SK-N-SH treated with all-trans-retinoic acid at 6 μM for 48 hours (cell line): ENCODE measurements at regions not wholly inside any gene's neighbourhood (a gene's known extent, or its start where the extent isn't known, plus 50 kb on each side); places are given as distances from the start of the nearest gene placed in this dataset.

Experiments
- ATAC-seq: fragments of 200-7000 bp; cut with Tn5 transposase; 3 replicates; pipeline ENCODE4 v1.9.1; 2020; ENCODE audit warnings: mild to moderate bottlenecking, moderate library complexity
- ARNTL ChIP-seq: fragments of 450-650 bp; formaldehyde crosslinking; IDR thresholded peaks from 2 replicates; pipeline ENCODE4 v1.5.0; 2020; ENCODE audit warnings: low read depth, mild to moderate bottlenecking, moderate library complexity, borderline replicate concordance
- BACH2 ChIP-seq: fragments of 250-450 bp; sonication (Bioruptor Pico); IDR thresholded peaks from 2 replicates; pipeline ENCODE4 v1.9.0; 2021; ENCODE audit warnings: mild to moderate bottlenecking, borderline replicate concordance
- CSDC2 ChIP-seq: fragments of 250-450 bp; sonication (Bioruptor Pico); IDR thresholded peaks from 2 replicates; pipeline ENCODE4 v1.5.0; 2020; ENCODE audit warnings: mild to moderate bottlenecking, moderate library complexity
- ESRRG ChIP-seq: fragments of 250-450 bp; sonication (Bioruptor Pico); IDR thresholded peaks from 2 replicates; pipeline ENCODE4 v1.6.1; 2021; ENCODE audit warnings: mild to moderate bottlenecking
- ISL1 ChIP-seq: fragments of 250-450 bp; sonication (Bioruptor Pico); IDR thresholded peaks from 2 replicates; pipeline ENCODE4 v2.1.2; 2022; ENCODE audit warnings: mild to moderate bottlenecking, moderate library complexity
- OSR1 ChIP-seq: fragments of 250-450 bp; sonication (Bioruptor Pico); IDR thresholded peaks from 2 replicates; pipeline ENCODE4 v1.8.0; 2022; ENCODE audit warnings: moderate library complexity, mild to moderate bottlenecking, inconsistent platforms
- PPARA ChIP-seq: fragments of 250-450 bp; sonication (Bioruptor Pico); IDR thresholded peaks from 2 replicates; pipeline ENCODE4 v1.5.0; 2020; ENCODE audit warnings: mild to moderate bottlenecking, borderline replicate concordance
- RARB ChIP-seq: fragments of 250-450 bp; sonication (Bioruptor Pico); IDR thresholded peaks from 2 replicates; pipeline ENCODE4 v1.8.0; 2021; ENCODE audit warnings: mild to moderate bottlenecking, moderate library complexity
- SNAI2 ChIP-seq: fragments of 250-450 bp; sonication (Bioruptor Pico); IDR thresholded peaks from 2 replicates; pipeline ENCODE4 v1.5.0; 2020; ENCODE audit warnings: mild to moderate bottlenecking, moderate library complexity
- TCF4 ChIP-seq: fragments of 250-450 bp; sonication (Bioruptor Pico); IDR thresholded peaks from 2 replicates; pipeline ENCODE4 v1.8.0; 2021; ENCODE audit warnings: mild to moderate bottlenecking, moderate library complexity, borderline replicate concordance
- TOX ChIP-seq: fragments of 250-450 bp; sonication (Bioruptor Pico); IDR thresholded peaks from 2 replicates; pipeline ENCODE4 v1.8.0; 2021; ENCODE audit warnings: mild to moderate bottlenecking, moderate library complexity, borderline replicate concordance
- ZFP3 ChIP-seq: fragments of 250-450 bp; sonication (Bioruptor Pico); IDR thresholded peaks from 2 replicates; pipeline ENCODE4 v1.5.0; 2020; ENCODE audit warnings: mild to moderate bottlenecking, moderate library complexity
- ZFP30 ChIP-seq: fragments of 450-650 bp; formaldehyde crosslinking; IDR thresholded peaks from 2 replicates; pipeline ENCODE4 v1.5.0; 2022; ENCODE audit warnings: mild to moderate bottlenecking, moderate library complexity
- ZNF565 ChIP-seq: fragments of 450-650 bp; formaldehyde crosslinking; conservative IDR thresholded peaks from 2 replicates; pipeline ENCODE4 v1.5.0; 2020; ENCODE audit warnings: low read depth, mild to moderate bottlenecking, moderate library complexity
- ZNF70 ChIP-seq: fragments of 450-650 bp; formaldehyde crosslinking; IDR thresholded peaks from 2 replicates; pipeline ENCODE4 v1.5.0; 2020; ENCODE audit warnings: mild to moderate bottlenecking, moderate library complexity
- ZNF8 ChIP-seq: fragments of 450-650 bp; formaldehyde crosslinking; IDR thresholded peaks from 2 replicates; pipeline ENCODE4 v1.5.0; 2020; ENCODE audit warnings: mild to moderate bottlenecking, moderate library complexity
- TF ChIP-seq, protein P1 (sequence below): fragments of 250-450 bp; sonication (Bioruptor Pico); IDR thresholded peaks from 2 replicates; pipeline ENCODE4 v1.5.1; 2020; ENCODE audit warnings: low read depth, mild to moderate bottlenecking, moderate library complexity
- TF ChIP-seq, protein P2 (sequence below): fragments of 250-450 bp; sonication (Bioruptor Pico); IDR thresholded peaks from 2 replicates; pipeline ENCODE4 v1.5.1; 2021; ENCODE audit warnings: mild to moderate bottlenecking, moderate library complexity
- TF ChIP-seq, protein P3 (sequence below): fragments of 250-450 bp; sonication (Bioruptor Pico); IDR thresholded peaks from 2 replicates; pipeline ENCODE4 v1.8.0; 2021; ENCODE audit warnings: low read depth, mild to moderate bottlenecking, moderate library complexity, borderline replicate concordance
- TF ChIP-seq, protein P4 (sequence below): fragments of 250-450 bp; sonication (Bioruptor Pico); IDR thresholded peaks from 2 replicates; pipeline ENCODE4 v1.5.0; 2020; ENCODE audit warnings: mild to moderate bottlenecking, moderate library complexity
- TF ChIP-seq, protein P5 (sequence below): fragments of 250-450 bp; sonication (Bioruptor Pico); IDR thresholded peaks from 2 replicates; pipeline ENCODE4 v1.8.0; 2020; ENCODE audit warnings: mild to moderate bottlenecking, moderate library complexity, borderline replicate concordance

DNA sequence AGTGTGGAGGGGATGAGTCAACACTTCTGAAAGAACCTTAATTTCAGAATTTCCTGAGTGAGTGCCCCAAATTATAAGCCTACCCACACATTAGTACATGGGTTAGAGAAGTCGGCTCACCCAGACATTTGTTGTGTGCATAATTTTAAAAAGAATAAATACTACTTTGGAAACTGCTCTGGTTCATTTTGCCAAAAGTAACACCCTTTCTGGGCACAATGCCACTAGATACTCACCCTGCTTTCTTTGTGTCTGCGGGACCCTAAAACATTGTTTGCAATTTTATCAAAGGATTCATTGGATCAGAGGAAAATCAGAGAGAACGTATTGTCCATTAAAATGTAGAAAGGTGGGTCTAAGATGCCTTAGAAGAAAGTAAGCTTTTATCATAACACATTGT lies 245.5 kb upstream of the NRP1 start:
- no peak for ATAC-seq
- TF ChIP-seq, protein P1, sequence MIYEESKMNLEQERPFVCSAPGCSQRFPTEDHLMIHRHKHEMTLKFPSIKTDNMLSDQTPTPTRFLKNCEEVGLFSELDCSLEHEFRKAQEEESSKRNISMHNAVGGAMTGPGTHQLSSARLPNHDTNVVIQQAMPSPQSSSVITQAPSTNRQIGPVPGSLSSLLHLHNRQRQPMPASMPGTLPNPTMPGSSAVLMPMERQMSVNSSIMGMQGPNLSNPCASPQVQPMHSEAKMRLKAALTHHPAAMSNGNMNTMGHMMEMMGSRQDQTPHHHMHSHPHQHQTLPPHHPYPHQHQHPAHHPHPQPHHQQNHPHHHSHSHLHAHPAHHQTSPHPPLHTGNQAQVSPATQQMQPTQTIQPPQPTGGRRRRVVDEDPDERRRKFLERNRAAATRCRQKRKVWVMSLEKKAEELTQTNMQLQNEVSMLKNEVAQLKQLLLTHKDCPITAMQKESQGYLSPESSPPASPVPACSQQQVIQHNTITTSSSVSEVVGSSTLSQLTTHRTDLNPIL (CRISPR knock-in tag): no peak
- TF ChIP-seq ESRRG (no peak), ISL1 (no peak), ZFP30 (CRISPR knock-in tag) (no peak), ZNF70 (CRISPR knock-in tag) (no peak), RARB (CRISPR knock-in tag) (no peak), CSDC2 (no peak), ZNF8 (CRISPR knock-in tag) (no peak), ZNF565 (CRISPR knock-in tag) (no peak), TOX (CRISPR knock-in tag) (no peak), ZFP3 (no peak), PPARA (CRISPR knock-in tag) (no peak), BACH2 (CRISPR knock-in tag) (no peak)
- TF ChIP-seq, protein P2, sequence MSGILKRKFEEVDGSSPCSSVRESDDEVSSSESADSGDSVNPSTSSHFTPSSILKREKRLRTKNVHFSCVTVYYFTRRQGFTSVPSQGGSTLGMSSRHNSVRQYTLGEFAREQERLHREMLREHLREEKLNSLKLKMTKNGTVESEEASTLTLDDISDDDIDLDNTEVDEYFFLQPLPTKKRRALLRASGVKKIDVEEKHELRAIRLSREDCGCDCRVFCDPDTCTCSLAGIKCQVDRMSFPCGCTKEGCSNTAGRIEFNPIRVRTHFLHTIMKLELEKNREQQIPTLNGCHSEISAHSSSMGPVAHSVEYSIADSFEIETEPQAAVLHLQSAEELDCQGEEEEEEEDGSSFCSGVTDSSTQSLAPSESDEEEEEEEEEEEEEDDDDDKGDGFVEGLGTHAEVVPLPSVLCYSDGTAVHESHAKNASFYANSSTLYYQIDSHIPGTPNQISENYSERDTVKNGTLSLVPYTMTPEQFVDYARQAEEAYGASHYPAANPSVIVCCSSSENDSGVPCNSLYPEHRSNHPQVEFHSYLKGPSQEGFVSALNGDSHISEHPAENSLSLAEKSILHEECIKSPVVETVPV: no peak
- TF ChIP-seq, protein P3, sequence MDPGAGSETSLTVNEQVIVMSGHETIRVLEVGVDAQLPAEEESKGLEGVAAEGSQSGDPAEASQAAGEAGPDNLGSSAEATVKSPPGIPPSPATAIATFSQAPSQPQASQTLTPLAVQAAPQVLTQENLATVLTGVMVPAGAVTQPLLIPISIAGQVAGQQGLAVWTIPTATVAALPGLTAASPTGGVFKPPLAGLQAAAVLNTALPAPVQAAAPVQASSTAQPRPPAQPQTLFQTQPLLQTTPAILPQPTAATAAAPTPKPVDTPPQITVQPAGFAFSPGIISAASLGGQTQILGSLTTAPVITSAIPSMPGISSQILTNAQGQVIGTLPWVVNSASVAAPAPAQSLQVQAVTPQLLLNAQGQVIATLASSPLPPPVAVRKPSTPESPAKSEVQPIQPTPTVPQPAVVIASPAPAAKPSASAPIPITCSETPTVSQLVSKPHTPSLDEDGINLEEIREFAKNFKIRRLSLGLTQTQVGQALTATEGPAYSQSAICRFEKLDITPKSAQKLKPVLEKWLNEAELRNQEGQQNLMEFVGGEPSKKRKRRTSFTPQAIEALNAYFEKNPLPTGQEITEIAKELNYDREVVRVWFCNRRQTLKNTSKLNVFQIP (CRISPR knock-in tag): no peak
- TF ChIP-seq, protein P4, sequence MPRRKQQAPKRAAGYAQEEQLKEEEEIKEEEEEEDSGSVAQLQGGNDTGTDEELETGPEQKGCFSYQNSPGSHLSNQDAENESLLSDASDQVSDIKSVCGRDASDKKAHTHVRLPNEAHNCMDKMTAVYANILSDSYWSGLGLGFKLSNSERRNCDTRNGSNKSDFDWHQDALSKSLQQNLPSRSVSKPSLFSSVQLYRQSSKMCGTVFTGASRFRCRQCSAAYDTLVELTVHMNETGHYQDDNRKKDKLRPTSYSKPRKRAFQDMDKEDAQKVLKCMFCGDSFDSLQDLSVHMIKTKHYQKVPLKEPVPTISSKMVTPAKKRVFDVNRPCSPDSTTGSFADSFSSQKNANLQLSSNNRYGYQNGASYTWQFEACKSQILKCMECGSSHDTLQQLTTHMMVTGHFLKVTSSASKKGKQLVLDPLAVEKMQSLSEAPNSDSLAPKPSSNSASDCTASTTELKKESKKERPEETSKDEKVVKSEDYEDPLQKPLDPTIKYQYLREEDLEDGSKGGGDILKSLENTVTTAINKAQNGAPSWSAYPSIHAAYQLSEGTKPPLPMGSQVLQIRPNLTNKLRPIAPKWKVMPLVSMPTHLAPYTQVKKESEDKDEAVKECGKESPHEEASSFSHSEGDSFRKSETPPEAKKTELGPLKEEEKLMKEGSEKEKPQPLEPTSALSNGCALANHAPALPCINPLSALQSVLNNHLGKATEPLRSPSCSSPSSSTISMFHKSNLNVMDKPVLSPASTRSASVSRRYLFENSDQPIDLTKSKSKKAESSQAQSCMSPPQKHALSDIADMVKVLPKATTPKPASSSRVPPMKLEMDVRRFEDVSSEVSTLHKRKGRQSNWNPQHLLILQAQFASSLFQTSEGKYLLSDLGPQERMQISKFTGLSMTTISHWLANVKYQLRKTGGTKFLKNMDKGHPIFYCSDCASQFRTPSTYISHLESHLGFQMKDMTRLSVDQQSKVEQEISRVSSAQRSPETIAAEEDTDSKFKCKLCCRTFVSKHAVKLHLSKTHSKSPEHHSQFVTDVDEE (CRISPR knock-in tag): no peak

DNA sequence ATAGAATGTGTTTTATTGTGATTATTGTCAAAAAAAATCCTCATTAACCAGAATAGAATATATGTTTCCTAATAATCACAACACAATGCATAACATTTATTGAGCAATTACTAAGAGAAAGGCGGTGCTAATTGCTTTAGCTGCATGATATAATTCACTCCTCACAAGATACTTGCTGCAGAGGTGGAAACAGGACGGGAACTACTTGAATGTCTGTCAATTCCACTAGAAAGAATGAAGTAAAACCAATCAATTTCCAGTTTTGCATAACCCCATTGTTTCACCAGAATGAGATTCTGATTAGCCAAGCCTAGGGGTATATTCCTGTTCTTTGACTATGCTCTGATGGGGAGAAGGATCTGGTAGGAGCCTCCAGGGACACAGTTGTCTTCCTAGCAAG lies 239.1 kb upstream of the NRP1 start:
- TF ChIP-seq, protein P1 (CRISPR knock-in tag): no peak
- TF ChIP-seq ZNF70 (CRISPR knock-in tag) (no peak), ZFP30 (CRISPR knock-in tag) (no peak), SNAI2 (no peak), ZNF8 (CRISPR knock-in tag) (no peak), BACH2 (CRISPR knock-in tag) (no peak), ZNF565 (CRISPR knock-in tag) (no peak), ARNTL (CRISPR knock-in tag) (no peak), PPARA (CRISPR knock-in tag) (no peak), OSR1 (CRISPR knock-in tag) (no peak), ZFP3 (no peak), TCF4 (CRISPR knock-in tag) (no peak)
- TF ChIP-seq, protein P5, sequence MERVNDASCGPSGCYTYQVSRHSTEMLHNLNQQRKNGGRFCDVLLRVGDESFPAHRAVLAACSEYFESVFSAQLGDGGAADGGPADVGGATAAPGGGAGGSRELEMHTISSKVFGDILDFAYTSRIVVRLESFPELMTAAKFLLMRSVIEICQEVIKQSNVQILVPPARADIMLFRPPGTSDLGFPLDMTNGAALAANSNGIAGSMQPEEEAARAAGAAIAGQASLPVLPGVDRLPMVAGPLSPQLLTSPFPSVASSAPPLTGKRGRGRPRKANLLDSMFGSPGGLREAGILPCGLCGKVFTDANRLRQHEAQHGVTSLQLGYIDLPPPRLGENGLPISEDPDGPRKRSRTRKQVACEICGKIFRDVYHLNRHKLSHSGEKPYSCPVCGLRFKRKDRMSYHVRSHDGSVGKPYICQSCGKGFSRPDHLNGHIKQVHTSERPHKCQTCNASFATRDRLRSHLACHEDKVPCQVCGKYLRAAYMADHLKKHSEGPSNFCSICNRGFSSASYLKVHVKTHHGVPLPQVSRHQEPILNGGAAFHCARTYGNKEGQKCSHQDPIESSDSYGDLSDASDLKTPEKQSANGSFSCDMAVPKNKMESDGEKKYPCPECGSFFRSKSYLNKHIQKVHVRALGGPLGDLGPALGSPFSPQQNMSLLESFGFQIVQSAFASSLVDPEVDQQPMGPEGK (CRISPR knock-in tag): no peak
- TF ChIP-seq, protein P3 (CRISPR knock-in tag): no peak

More for the DNA sequence above, 239.1 kb upstream of the NRP1 start:
- no peak for ATAC-seq
